T47D (cell line): ENCODE measurements at regions not wholly inside any gene's neighbourhood (a gene's known extent, or its start where the extent isn't known, plus 50 kb on each side); places are given as distances from the start of the nearest gene placed in this dataset.

ENCODE experiments used
- DNase-seq, 2 experiments: peaks; one replicate each; pipeline versions ENCODE4 v3.0.0 to v3.0.0-alpha.2; 2011 to 2012; ENCODE audit warnings: low read depth in 1 of 2, low spot score in 1 of 2
- JUND ChIP-seq: IDR thresholded peaks from 2 replicates; pipeline ENCODE4 v1.6.1; 2012; ENCODE audit warnings: low read depth
- in situ Hi-C: cut with HindIII; loops from 2 replicates; pipeline ENCODE4 v1.10.0; 2016; ENCODE audit warnings: low sequenced_read_pairs, low pct_unique_long_range_greater_than_20kb

- DNase-seq = no peak
- in situ Hi-C loops = no loop called here
Observed at GRCh38 chr20:58023781-58024180, 204.7 kb downstream of the ANKRD60 start.

GRCh38 chr20:58023346-58023745 lies 205.1 kb downstream of the ANKRD60 start:
- no peak for TF ChIP-seq JUND
- no peak for DNase-seq
- in situ Hi-C loops = no loop called here

More at GRCh38 chr20:58023781-58024180, 204.7 kb downstream of the ANKRD60 start:
- no peak for TF ChIP-seq JUND

- TF ChIP-seq JUND = no peak
- in situ Hi-C loops = no loop called here
- no peak for DNase-seq
Observed at GRCh38 chr20:58022711-58023110, 205.7 kb downstream of the ANKRD60 start.

- in situ Hi-C loops = no loop called here
- peak in 1 of 2 experiments; percentile 47 for DNase-seq
- no peak for TF ChIP-seq JUND
Observed at GRCh38 chr20:58021481-58021880, 207.0 kb downstream of the ANKRD60 start.

GRCh38 chr20:58020656-58021454 lies 207.6 kb downstream of the ANKRD60 start:
- in situ Hi-C loops = no loop called here
- no peak for TF ChIP-seq JUND
- DNase-seq = no peak

GRCh38 chr20:58019850-58020625 lies 208.4 kb downstream of the ANKRD60 start:
- no peak for DNase-seq
- no peak for TF ChIP-seq JUND
- in situ Hi-C loops = no loop called here

- no peak for DNase-seq
- TF ChIP-seq JUND = no peak
- in situ Hi-C loops = no loop called here
Observed at GRCh38 chr20:58019027-58019849, 209.2 kb downstream of the ANKRD60 start.

- in situ Hi-C loops = no loop called here
- DNase-seq = no peak
- TF ChIP-seq JUND = no peak
Observed at GRCh38 chr20:58018590-58018989, 209.9 kb downstream of the ANKRD60 start.

GRCh38 chr20:58017970-58018530 lies 210.4 kb downstream of the ANKRD60 start:
- no peak for TF ChIP-seq JUND
- DNase-seq = no peak
- in situ Hi-C loops = no loop called here

- in situ Hi-C loops = no loop called here
- DNase-seq = peak in 1 of 2 experiments; percentile 50
- no peak for TF ChIP-seq JUND
Observed at GRCh38 chr20:58017231-58017969, 211.1 kb downstream of the ANKRD60 start.

- TF ChIP-seq JUND = no peak
- in situ Hi-C loops = no loop called here
- no peak for DNase-seq
Observed at GRCh38 chr20:58016779-58017178, 211.7 kb downstream of the ANKRD60 start.
